DMS153 (cell line): ENCODE measurements at regions not wholly inside any gene's neighbourhood (a gene's known extent, or its start where the extent isn't known, plus 50 kb on each side); places are given as distances from the start of the nearest gene placed in this dataset.

Source experiments
- DNase-seq: peaks from one replicate; lab custom pipeline; 2025; lab: John Stamatoyannopoulos, UW

DNA sequence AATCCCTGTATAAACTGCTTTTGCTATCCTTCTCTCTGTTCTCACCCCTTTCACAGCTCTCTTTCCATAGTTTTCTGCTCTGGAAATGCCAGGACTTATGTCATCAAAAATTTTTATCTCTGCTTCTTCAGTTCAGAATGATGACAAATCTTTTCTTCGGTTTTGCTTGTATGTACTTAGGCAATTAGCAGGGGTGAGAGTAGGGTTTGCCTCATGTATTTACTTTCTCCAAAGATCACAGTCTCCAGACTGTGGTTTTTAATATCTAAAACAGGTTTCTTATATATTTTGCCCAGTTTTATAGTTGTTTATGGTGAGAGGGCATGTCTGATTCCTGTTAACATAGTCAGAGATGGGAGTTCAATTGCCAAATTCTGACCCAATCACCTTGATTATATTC lies 235.4 kb upstream of the LYPLAL1 start:
- no peak for DNase-seq

- no peak for DNase-seq
Observed at GRCh38 chr1:218939095-218939494, 234.6 kb upstream of the LYPLAL1 start.

- no peak for DNase-seq
Observed at GRCh38 chr1:218942431-218942830, 231.2 kb upstream of the LYPLAL1 start.

GRCh38 chr1:218943371-218943770 lies 230.3 kb upstream of the LYPLAL1 start:
- DNase-seq, result no peak

- DNase-seq, result no peak
Observed at GRCh38 chr1:218945050-218945449, 228.6 kb upstream of the LYPLAL1 start.

- DNase-seq, result no peak
Observed at GRCh38 chr1:218946147-218946546, 227.5 kb upstream of the LYPLAL1 start.

- DNase-seq, result no peak
Observed at GRCh38 chr1:218948446-218948845, 225.2 kb upstream of the LYPLAL1 start.

- DNase-seq, result no peak
Observed at GRCh38 chr1:218953386-218953785, 220.3 kb upstream of the LYPLAL1 start.

GRCh38 chr1:218957971-218958370 lies 215.7 kb upstream of the LYPLAL1 start:
- DNase-seq, result no peak

DNA sequence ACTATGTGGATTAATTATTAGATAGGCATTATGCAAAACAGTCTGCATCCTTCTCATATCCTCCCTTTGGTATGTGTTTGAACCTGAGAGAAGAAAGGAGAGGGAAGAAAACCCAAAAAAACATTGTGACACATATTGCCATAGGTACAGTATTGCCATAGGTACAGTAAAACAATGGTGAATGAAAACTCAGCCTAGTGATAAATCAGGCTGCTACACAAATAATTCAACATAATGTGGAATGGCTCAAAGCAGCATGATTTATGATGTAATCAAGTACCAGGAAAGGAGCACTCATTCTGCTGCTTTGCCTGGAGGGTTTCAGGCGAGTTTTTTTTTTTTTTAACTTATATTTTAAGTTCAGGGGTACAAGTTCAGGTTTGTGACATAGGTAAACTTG lies 213.9 kb upstream of the LYPLAL1 start:
- DNase-seq, result peak; percentile 8

DNA sequence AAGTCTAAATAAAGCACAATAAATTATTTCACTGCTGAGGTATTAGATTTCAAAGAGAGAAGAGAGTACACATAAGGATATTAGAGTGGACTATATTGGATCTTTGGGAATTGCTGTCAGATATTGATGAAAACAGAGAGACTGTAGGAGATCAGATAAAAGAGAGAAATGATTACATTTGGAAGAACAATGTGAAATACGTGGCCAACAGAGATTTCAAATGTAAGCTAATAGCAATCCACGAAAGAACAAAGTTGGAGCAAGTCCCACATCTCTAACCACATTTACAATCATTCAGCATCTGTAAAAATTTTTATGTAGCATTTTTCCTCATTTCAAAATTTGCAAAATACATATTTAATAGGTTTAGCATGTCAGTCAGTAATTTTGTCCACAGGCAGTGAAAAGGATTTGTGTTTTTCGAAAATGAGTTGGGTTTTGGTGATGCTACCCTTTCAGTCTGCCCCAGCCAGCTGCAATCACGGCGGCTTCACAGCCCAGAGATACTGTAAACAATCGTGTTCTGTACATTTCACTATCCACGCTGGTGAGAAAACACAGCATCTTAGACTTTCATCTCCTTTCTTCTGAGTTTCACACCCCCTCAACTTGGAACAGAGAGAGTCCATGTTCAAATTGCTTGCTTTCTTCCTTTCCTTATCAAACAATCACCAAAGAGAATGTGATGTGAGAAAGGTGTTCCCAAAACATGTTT lies 209.1 kb upstream of the LYPLAL1 start:
- DNase-seq, result no peak

DNA sequence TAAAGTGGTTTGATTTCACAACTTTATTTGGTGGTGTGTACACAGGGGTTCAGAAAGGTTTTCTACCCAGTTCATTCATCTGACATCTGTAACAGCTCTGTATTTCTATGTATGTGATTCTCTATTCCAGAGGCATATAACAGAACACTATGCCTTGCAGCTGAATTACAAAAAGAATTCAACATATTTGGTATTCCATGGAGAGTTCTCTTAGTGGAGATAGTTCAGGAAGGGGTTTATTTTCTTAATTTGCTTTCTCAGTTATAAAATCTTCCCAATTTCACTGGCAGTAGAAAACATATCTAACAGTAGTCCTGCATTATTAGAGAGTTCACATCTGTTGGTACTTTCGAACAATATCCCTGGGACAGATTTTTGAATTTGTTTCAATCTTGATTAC lies 207.9 kb upstream of the LYPLAL1 start:
- DNase-seq, result no peak

- no peak for DNase-seq
Observed at GRCh38 chr1:218967254-218967653, 206.4 kb upstream of the LYPLAL1 start.

- no peak for DNase-seq
Observed at GRCh38 chr1:218967836-218968235, 205.8 kb upstream of the LYPLAL1 start.

DNA sequence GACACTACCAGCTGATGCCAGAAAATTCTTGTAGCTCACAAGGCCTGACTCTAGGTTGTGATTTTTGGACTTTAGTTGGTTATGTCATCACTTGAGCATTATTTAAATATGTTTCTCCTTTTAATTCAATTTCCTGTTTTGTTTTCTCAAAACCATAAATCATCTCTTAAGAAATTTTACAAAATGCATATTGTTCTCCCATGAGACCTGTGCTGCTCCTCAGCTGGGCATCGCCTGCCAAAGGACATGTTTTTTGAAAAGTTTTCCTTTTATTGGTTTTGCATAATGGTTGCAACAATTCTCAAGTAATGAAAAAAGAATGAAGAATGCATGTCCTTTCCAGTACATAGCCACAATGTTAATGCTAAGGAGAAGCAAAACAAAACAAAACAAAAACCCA lies 204.7 kb upstream of the LYPLAL1 start:
- no peak for DNase-seq

DNA sequence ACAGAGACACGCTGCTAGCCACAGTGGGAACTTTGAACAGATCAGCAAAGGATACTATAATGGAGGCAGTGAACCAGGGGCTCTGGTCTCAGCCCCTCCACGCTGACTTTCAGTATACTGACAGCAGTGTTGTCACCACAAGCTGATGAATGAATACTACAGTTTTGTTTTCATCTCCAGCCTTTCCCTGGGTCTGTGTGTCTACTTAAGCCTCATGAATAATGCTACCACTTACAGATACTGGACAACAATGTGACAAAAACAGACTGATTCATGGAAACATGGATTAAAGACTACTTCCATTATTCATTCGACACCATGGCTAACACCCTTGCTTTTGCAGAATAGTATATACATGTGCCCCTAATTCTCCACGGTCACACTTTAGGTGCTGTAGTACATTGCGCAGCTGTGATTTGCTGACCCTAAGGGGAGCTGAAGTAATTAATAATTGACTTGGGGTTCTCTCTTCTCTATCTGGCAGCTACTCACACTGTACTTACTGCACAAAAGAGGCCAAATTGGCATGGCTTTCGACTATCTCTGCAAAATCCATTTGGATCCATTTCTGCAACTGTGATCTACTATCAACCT lies 203.2 kb upstream of the LYPLAL1 start:
- no peak for DNase-seq

GRCh38 chr1:218971156-218971555 lies 202.5 kb upstream of the LYPLAL1 start:
- no peak for DNase-seq

DNA sequence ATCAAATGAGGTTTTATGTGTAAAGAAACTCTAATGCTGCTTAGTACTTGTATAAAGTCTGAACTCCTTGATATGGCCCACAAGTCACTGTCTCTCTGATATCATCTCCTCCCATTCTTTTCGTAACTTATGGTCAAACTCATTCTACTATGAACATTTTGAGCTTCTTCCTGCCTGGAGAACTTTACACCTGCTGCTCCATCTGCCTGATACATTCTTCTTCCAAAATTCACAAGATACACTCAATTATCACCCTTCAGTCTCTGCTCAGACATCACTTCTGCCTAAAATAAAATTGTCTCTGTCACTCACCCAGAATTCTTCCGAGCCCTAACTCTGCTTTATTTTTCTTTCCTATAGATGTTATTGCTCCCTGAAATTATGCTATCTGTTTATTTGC lies 192.8 kb upstream of the LYPLAL1 start:
- DNase-seq, result no peak

GRCh38 chr1:218982482-218982881 lies 191.2 kb upstream of the LYPLAL1 start:
- DNase-seq, result no peak

GRCh38 chr1:218983433-218983832 lies 190.2 kb upstream of the LYPLAL1 start:
- no peak for DNase-seq

DNA sequence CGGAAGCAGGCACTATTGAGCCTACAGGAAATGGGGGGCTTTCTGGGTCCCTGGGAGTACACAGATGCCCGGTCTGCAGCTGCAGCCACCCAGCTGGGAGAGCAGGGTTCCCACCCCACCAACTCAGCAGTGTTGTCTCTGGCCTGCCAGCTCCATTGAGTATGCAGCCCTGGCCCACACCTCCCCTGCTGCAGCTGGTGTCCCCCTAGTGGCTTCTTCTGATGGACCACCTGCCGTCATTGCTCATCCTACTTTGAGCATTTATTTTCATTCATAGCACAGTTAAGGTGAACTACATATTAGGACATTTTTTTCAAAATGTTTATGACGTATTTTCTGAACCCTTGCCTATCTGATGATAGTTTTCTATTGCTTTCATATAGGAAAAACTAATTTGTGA lies 189.8 kb upstream of the LYPLAL1 start:
- no peak for DNase-seq

DNA sequence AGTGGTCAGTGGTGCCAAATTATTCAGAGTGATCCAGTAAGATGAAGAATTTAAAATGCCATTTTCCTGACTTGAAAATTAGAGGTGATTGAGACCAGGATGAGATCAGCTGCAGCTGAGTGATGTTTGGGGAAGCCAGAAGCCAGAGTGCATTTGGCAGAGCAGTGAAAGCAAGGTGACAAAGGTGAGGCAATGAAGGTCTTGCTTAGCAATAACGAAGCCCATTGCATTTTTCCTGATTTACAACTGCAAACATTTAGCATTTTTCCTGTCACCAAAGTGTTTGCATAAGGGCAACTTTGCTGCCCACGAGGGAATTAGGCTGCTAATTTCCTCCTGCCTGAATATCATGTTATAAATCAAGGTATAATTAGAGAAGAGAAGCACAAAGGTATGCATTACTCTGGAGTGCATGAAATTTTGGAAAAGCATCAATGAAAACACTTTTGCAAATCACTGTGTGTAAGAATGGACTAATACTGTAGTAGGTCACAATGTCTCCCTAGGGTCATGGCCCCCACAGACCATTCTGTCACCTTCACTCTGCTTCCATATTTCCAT lies 188.2 kb upstream of the LYPLAL1 start:
- DNase-seq, result no peak

DNA sequence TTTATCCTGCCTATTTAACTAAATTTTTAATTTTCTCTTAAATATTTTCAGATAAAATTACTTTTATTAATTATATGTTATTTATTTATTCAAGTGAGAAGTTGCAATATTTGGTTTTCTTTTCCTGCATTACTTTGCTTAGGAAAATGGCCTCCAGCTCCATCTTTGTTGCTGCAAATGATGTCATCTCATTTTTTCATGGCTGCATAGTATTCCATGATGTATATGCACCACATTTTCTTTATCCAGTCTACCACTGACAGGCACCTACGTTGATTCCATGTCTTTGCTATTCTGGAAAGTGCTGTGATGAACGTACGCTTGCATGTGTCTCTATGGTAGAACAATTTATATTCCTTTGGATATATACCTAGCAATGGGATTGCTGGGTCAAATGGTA lies 186.9 kb upstream of the LYPLAL1 start:
- no peak for DNase-seq

GRCh38 chr1:218990019-218990418 lies 183.7 kb upstream of the LYPLAL1 start:
- DNase-seq, result no peak
